ENCODE measurements at regions not wholly inside any gene's neighbourhood (a gene's known extent, or its start where the extent isn't known, plus 50 kb on each side); places are given as distances from the start of the nearest gene placed in this dataset.
"Not testable (repeated sequence)": the region's sequence is repeated elsewhere in the genome, so short reads cannot be mapped to it uniquely, and the experiment has no call there.

- no peaks in the 10 kb centered on the region for H3K27me3 ChIP-seq
- H3K9me3 ChIP-seq = no peaks in the 10 kb centered on the region
- H3K4me1 ChIP-seq = no peaks in the 10 kb centered on the region
- intact Hi-C loops (cut with DNase I) = no loop called here
- DNase-seq (ENCODE audit: low spot score in 2 of 2) = no peak
- TF ChIP-seq CTCF (IDR thresholded peaks at IDR 0.05) = no peak
- H3K36me3 ChIP-seq = no peaks in the 10 kb centered on the region
- H3K27ac ChIP-seq = no peak overlapping the region
- no peak overlapping the region for H3K4me3 ChIP-seq
Measured at GRCh38 chr10:52368725-52369124, 54.6 kb downstream of the DKK1 start.

- H3K4me1 ChIP-seq; H3K4me3 ChIP-seq; H3K27me3 ChIP-seq; H3K9me3 ChIP-seq; intact Hi-C loops (cut with DNase I); H3K27ac ChIP-seq; DNase-seq (ENCODE audit: low spot score in 2 of 2); H3K36me3 ChIP-seq: not testable (repeated sequence)
Measured at GRCh38 chr10:52374207-52374606, 60.1 kb downstream of the DKK1 start.

GRCh38 chr10:52376694-52377354 lies 62.7 kb downstream of the DKK1 start:
- intact Hi-C loops (cut with DNase I) = no loop called here
- H3K4me1 ChIP-seq = no peaks in the 10 kb centered on the region

GRCh38 chr10:52378124-52378523 lies 64.0 kb downstream of the DKK1 start:
- H3K4me1 ChIP-seq = no peaks in the 10 kb centered on the region
- no peaks in the 10 kb centered on the region for H3K36me3 ChIP-seq
- DNase-seq (ENCODE audit: low spot score in 2 of 2) = no peak
- no peak overlapping the region for H3K4me3 ChIP-seq
- intact Hi-C loops (cut with DNase I) = no loop called here
- no peak for TF ChIP-seq CTCF (IDR thresholded peaks at IDR 0.05)
- no peak overlapping the region for H3K27ac ChIP-seq
- H3K9me3 ChIP-seq = no peaks in the 10 kb centered on the region
- no peaks in the 10 kb centered on the region for H3K27me3 ChIP-seq

More at GRCh38 chr10:52376694-52377354, 62.7 kb downstream of the DKK1 start:
- TF ChIP-seq CTCF (IDR thresholded peaks at IDR 0.05) = no peak
- no peak overlapping the region for H3K4me3 ChIP-seq
- DNase-seq (ENCODE audit: low spot score in 2 of 2) = no peak
- H3K27me3 ChIP-seq = no peaks in the 10 kb centered on the region
- no peak overlapping the region for H3K27ac ChIP-seq
- no peaks in the 10 kb centered on the region for H3K9me3 ChIP-seq
- H3K36me3 ChIP-seq = no peaks in the 10 kb centered on the region

GRCh38 chr10:52379287-52379686 lies 65.2 kb downstream of the DKK1 start:
- intact Hi-C loops (cut with DNase I) = no loop called here
- Histone ChIP-seq H3K27me3 (no peaks in the 10 kb centered on the region), H3K4me3 (no peak overlapping the region), H3K36me3 (no peaks in the 10 kb centered on the region), H3K27ac (no peak overlapping the region), H3K9me3 (no peaks in the 10 kb centered on the region), H3K4me1 (no peaks in the 10 kb centered on the region)
- DNase-seq (ENCODE audit: low spot score in 2 of 2) = no peak
- no peak for TF ChIP-seq CTCF (IDR thresholded peaks at IDR 0.05)

GRCh38 chr10:52383088-52383487 lies 69.0 kb downstream of the DKK1 start:
- no peaks in the 10 kb centered on the region for H3K4me1 ChIP-seq
- intact Hi-C loops (cut with DNase I) = no loop called here
- no peaks in the 10 kb centered on the region for H3K36me3 ChIP-seq
- no peaks in the 10 kb centered on the region for H3K27me3 ChIP-seq
- DNase-seq (ENCODE audit: low spot score in 2 of 2) = no peak
- H3K4me3 ChIP-seq = no peak overlapping the region
- no peak overlapping the region for H3K27ac ChIP-seq
- no peak for TF ChIP-seq CTCF (IDR thresholded peaks at IDR 0.05)
- no peaks in the 10 kb centered on the region for H3K9me3 ChIP-seq

Data from ascending aorta (tissue), 2 donors.